Stimulated activated CD8-positive, alpha-beta memory T cell treated with anti-CD3 and anti-CD28 coated beads, Interleukin-15, amount 100 ng/mL, for 1 hour (primary cell): ENCODE measurements at regions not wholly inside any gene's neighbourhood (a gene's known extent, or its start where the extent isn't known, plus 50 kb on each side); places are given as distances from the start of the nearest gene placed in this dataset.
"Not testable (repeated sequence)": the region's sequence is repeated elsewhere in the genome, so short reads cannot be mapped to it uniquely, and the experiment has no call there.

Source experiments
- DNase-seq: peaks from one replicate; pipeline ENCODE4 v3.0.0-alpha.2; 2020; ENCODE audit warnings: low read depth

GRCh38 chr15:62218841-62219240, 53.8 kb upstream of the C2CD4B start:
- DNase-seq = no peak

- no peak for DNase-seq
These were observed 54.7 kb upstream of the C2CD4B start for GRCh38 chr15:62219799-62220198.

- no peak for DNase-seq
These were observed 57.9 kb upstream of the C2CD4B start for GRCh38 chr15:62223020-62223419.

GRCh38 chr15:62228604-62229003, 63.5 kb upstream of the C2CD4B start:
- no peak for DNase-seq

GRCh38 chr15:62231856-62232255, 66.8 kb upstream of the C2CD4B start:
- DNase-seq = no peak

- DNase-seq = no peak
These were observed 75.3 kb upstream of the C2CD4B start for GRCh38 chr15:62240121-62241096.

GRCh38 chr15:62241135-62241770, 76.2 kb upstream of the C2CD4B start:
- no peak for DNase-seq

- DNase-seq = no peak
These were observed 77.9 kb upstream of the C2CD4B start for GRCh38 chr15:62242999-62243398.

GRCh38 chr15:62244762-62245161, 79.7 kb upstream of the C2CD4B start:
- DNase-seq = no peak

GRCh38 chr15:62248277-62248984, 83.3 kb upstream of the C2CD4B start:
- no peak for DNase-seq

- DNase-seq = no peak
These were observed 84.4 kb upstream of the C2CD4B start for GRCh38 chr15:62249501-62249900.

- no peak for DNase-seq
These were observed 85.1 kb upstream of the C2CD4B start for GRCh38 chr15:62250186-62250585.

GRCh38 chr15:62250978-62251377, 85.9 kb upstream of the C2CD4B start:
- DNase-seq = no peak

- no peak for DNase-seq
These were observed 88.2 kb upstream of the C2CD4B start for GRCh38 chr15:62253294-62253693.

- DNase-seq = peak; percentile 14
These were observed 89.3 kb upstream of the C2CD4B start for GRCh38 chr15:62254137-62254934.

GRCh38 chr15:62256430-62256829, 91.3 kb upstream of the C2CD4B start:
- not testable (repeated sequence) for DNase-seq

- DNase-seq = no peak
These were observed 93.0 kb upstream of the C2CD4B start for GRCh38 chr15:62257996-62258521.

GRCh38 chr15:62262305-62262941, 97.3 kb upstream of the C2CD4B start:
- DNase-seq = no peak

GRCh38 chr15:62264196-62264595, 99.1 kb upstream of the C2CD4B start:
- no peak for DNase-seq

- DNase-seq = no peak
These were observed 104.4 kb upstream of the C2CD4B start for GRCh38 chr15:62269504-62269903.
